Transverse colon (tissue), 4 donors: ENCODE measurements at regions not wholly inside any gene's neighbourhood (a gene's known extent, or its start where the extent isn't known, plus 50 kb on each side); places are given as distances from the start of the nearest gene placed in this dataset.
"Not testable (repeated sequence)": the region's sequence is repeated elsewhere in the genome, so short reads cannot be mapped to it uniquely, and the experiment has no call there.

Experiments
- DNase-seq: peaks from one replicate; pipeline ENCODE4 v3.0.0-alpha.2; 2019
- H3K27ac ChIP-seq, 4 donors: fragments of 200-600 bp; sonication (generic); 2 replicates each; pipeline ENCODE4 v1.5.1; 2016 to 2018; ENCODE audit warnings: inconsistent platforms in 4 of 4
- H3K27me3 ChIP-seq: fragments of 200-600 bp; sonication (generic); 2 replicates; pipeline ENCODE4 v1.5.1; 2017; ENCODE audit warnings: inconsistent platforms
- H3K36me3 ChIP-seq, 4 donors: fragments of 200-600 bp; sonication (generic); 2 replicates each; pipeline ENCODE4 v1.5.1; 2017 to 2019; ENCODE audit warnings: inconsistent platforms in 4 of 4
- H3K4me1 ChIP-seq, 4 donors: fragments of 200-600 bp; sonication (generic); 2 replicates each; pipeline ENCODE4 v1.5.1; 2017 to 2020; ENCODE audit warnings: inconsistent platforms in 4 of 4
- H3K4me3 ChIP-seq, 4 donors: fragments of 200-600 bp; sonication (generic); 1 replicate in 1 of 4; 2 replicates in 3 of 4; pipeline versions ENCODE4 v1.5.1 to v1.6.1; 2017 to 2019; ENCODE audit warnings: inconsistent platforms in 4 of 4
- H3K9me3 ChIP-seq, 2 donors: fragments of 200-600 bp; sonication (generic); 2 replicates each; pipeline ENCODE4 v1.5.1; 2017 to 2019; ENCODE audit warnings: inconsistent platforms in 2 of 2
- EP300 ChIP-seq: sonication (generic); formaldehyde crosslinking; IDR thresholded peaks from one replicate; pipeline ENCODE4 v1.6.1; 2017; ENCODE audit warnings: antibody characterized with exemption, low read depth
- POLR2A ChIP-seq: fragments of 450-650 bp; IDR thresholded peaks from one replicate; pipeline ENCODE4 v1.6.1; 2016; ENCODE audit warnings: antibody characterized with exemption, mild to moderate bottlenecking, moderate library complexity
- POLR2AphosphoS5 ChIP-seq, 3 donors: sonication (generic); formaldehyde crosslinking; IDR thresholded peaks; one replicate each; pipeline ENCODE4 v1.6.1; 2016; ENCODE audit warnings: antibody characterized with exemption in 3 of 3
- WGBS, 2 donors: methylation state at CpG; one replicate each; pipeline ENCODE4 v1.1.5; 2018; ENCODE audit warnings: low coverage in 1 of 2; 5-methylcytosine and 5-hydroxymethylcytosine counted together
- in situ Hi-C, 4 donors: fragments of 200-750 bp; cut with MboI; loops; one replicate each; pipeline versions ENCODE4 v1.15.0 to v1.15.1; 2017; ENCODE audit warnings: low sequenced_read_pairs in 3 of 4, low pct_ligation_motif_present in 1 of 4, low pct_unique_long_range_greater_than_20kb in 1 of 4
- intact Hi-C: fragments of 100-400 bp; cut with DNase I; formaldehyde crosslinking; loops from one replicate; pipeline ENCODE4 v1.15.1; 2023; ENCODE audit warnings: low total_unique reads
- TF ChIP-seq, protein P1 (sequence below), 5 experiments: fragments of 200-600 bp in 3 of 5; fragments of 450-650 bp in 2 of 5; sonication (generic) in 3 of 5; IDR thresholded peaks; 1 replicate in 2 of 5; 2 replicates in 3 of 5; pipeline ENCODE4 v1.5.1; 2016 to 2017; ENCODE audit warnings: antibody characterized with exemption in 5 of 5, inconsistent platforms in 3 of 5, mild to moderate bottlenecking in 2 of 5, moderate library complexity in 1 of 5

GRCh38 chr5:16987776-16988175, 51.7 kb upstream of the MYO10 start:
- TF ChIP-seq, protein P1, sequence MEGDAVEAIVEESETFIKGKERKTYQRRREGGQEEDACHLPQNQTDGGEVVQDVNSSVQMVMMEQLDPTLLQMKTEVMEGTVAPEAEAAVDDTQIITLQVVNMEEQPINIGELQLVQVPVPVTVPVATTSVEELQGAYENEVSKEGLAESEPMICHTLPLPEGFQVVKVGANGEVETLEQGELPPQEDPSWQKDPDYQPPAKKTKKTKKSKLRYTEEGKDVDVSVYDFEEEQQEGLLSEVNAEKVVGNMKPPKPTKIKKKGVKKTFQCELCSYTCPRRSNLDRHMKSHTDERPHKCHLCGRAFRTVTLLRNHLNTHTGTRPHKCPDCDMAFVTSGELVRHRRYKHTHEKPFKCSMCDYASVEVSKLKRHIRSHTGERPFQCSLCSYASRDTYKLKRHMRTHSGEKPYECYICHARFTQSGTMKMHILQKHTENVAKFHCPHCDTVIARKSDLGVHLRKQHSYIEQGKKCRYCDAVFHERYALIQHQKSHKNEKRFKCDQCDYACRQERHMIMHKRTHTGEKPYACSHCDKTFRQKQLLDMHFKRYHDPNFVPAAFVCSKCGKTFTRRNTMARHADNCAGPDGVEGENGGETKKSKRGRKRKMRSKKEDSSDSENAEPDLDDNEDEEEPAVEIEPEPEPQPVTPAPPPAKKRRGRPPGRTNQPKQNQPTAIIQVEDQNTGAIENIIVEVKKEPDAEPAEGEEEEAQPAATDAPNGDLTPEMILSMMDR (IDR thresholded peaks at IDR 0.05) = no peak
- TF ChIP-seq POLR2A (no peak), POLR2AphosphoS5 (IDR thresholded peaks at IDR 0.05) (no peak), EP300 (no peak)
- WGBS, 2 donors = 38 to 40% methylated on average over 1 of the region's 1 CpG
- intact Hi-C loops = no loop called here

DNA sequence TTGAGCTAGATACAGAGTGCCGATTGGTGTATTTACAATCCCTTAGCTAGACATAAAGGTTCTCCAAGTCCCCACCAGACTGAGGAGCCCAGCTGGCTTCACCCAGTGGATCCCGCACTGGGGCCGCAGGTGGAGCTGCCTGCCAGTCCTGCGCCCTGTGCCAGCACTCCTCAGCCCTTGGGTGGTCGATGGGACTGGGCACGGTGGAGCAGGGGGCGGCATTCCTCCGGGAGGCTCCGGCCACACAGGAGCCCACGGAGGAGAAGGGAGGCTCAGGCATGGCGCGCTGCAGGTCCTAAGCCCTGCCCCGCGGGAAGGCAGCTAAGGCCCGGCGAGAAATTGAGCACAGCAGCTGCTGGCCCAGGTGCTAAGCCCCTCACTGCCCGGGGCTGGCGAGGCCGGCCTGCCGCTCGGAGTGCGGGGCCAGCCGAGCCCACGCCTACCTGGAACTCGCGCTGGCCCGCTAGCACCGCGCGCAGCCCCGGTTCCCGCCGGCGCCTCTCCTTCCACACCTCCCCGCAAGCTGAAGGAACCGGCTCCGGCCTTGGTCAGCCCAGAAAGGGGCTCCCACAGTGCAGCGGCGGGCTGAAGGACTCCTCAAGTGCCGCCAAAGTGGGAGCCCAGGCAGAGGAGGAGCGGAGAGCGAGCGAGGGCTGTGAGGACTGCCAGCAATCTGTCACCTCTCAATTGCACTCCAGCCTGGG, 54.9 kb upstream of the MYO10 start:
- DNase-seq, H3K27me3 ChIP-seq, H3K4me1 ChIP-seq, in situ Hi-C loops, H3K27ac ChIP-seq, H3K9me3 ChIP-seq, intact Hi-C loops, H3K4me3 ChIP-seq, H3K36me3 ChIP-seq: not testable (repeated sequence)
- WGBS, 2 donors = 95% methylated on average over 28 of the region's 43 CpGs; no CpG with 5 or more reads in 1 of the 2 donors

More at GRCh38 chr5:16987776-16988175, 51.7 kb upstream of the MYO10 start:
- H3K4me3 ChIP-seq = no peak overlapping the region
- no peak for DNase-seq
- in situ Hi-C loops = no loop called here
- no peaks in the 10 kb centered on the region for H3K27me3 ChIP-seq
- peaks cover 0 to 10% (median 0%) of the 10 kb centered on the region in 4 donors for H3K4me1 ChIP-seq
- H3K9me3 ChIP-seq = no peaks in the 10 kb centered on the region
- H3K27ac ChIP-seq = no peak overlapping the region
- no peaks in the 10 kb centered on the region for H3K36me3 ChIP-seq

GRCh38 chr5:16992006-16992405, 55.9 kb upstream of the MYO10 start:
- in situ Hi-C loops (no loop called here), intact Hi-C loops (no loop called here)
- DNase-seq = no peak
- Histone ChIP-seq H3K27me3 (no peaks in the 10 kb centered on the region), H3K4me3 (no peak overlapping the region), H3K36me3 (no peaks in the 10 kb centered on the region), H3K27ac (no peak overlapping the region), H3K4me1 (no peaks in the 10 kb centered on the region), H3K9me3 (no peaks in the 10 kb centered on the region)
- WGBS, 2 donors = 79 to 95% methylated on average over 2 of the region's 2 CpGs
- TF ChIP-seq, protein P1 (IDR thresholded peaks at IDR 0.05) = no peak
- no peak for TF ChIP-seq POLR2AphosphoS5 (IDR thresholded peaks at IDR 0.05)
- no peak for TF ChIP-seq POLR2A
- no peak for TF ChIP-seq EP300

GRCh38 chr5:16992444-16992843, 56.4 kb upstream of the MYO10 start:
- TF ChIP-seq EP300 (no peak), POLR2AphosphoS5 (IDR thresholded peaks at IDR 0.05) (no peak), POLR2A (no peak)
- TF ChIP-seq, protein P1 (IDR thresholded peaks at IDR 0.05) = no peak
- H3K36me3 ChIP-seq = no peaks in the 10 kb centered on the region
- H3K4me3 ChIP-seq = no peak overlapping the region
- intact Hi-C loops (no loop called here), in situ Hi-C loops (no loop called here)
- no peaks in the 10 kb centered on the region for H3K4me1 ChIP-seq
- 61% methylated on average over 3 to 5 of the region's 5 CpGs for WGBS, 2 donors
- H3K27me3 ChIP-seq = no peaks in the 10 kb centered on the region
- H3K27ac ChIP-seq = no peak overlapping the region
- no peaks in the 10 kb centered on the region for H3K9me3 ChIP-seq
- DNase-seq = no peak

GRCh38 chr5:16994565-16994964, 58.5 kb upstream of the MYO10 start:
- no peak for DNase-seq
- in situ Hi-C loops = no loop called here
- TF ChIP-seq POLR2AphosphoS5 (IDR thresholded peaks at IDR 0.05) (no peak), POLR2A (no peak), EP300 (no peak)
- TF ChIP-seq, protein P1 (IDR thresholded peaks at IDR 0.05) = no peak
- Histone ChIP-seq H3K4me3 (no peak overlapping the region), H3K9me3 (no peaks in the 10 kb centered on the region), H3K27me3 (no peaks in the 10 kb centered on the region), H3K4me1 (no peaks in the 10 kb centered on the region), H3K27ac (no peak overlapping the region), H3K36me3 (no peaks in the 10 kb centered on the region)
- intact Hi-C loops = no loop called here
- 53 to 100% methylated on average over 1 to 3 of the region's 3 CpGs for WGBS, 2 donors
